ENCODE measurements at regions not wholly inside any gene's neighbourhood (a gene's known extent, or its start where the extent isn't known, plus 50 kb on each side); places are given as distances from the start of the nearest gene placed in this dataset.

- POLR2A ChIA-PET (ENCODE audit: partially characterized antibody): no interaction called here
- FAIRE-seq: no peak
Measured at GRCh38 chr7:47154791-47155190, 427.1 kb downstream of the TNS3 start.

More at GRCh38 chr7:47154791-47155190, 427.1 kb downstream of the TNS3 start:
- no peak overlapping the region for H2AFZ ChIP-seq (ENCODE audit: low read length)
- no peak overlapping the region for H2BK5ac ChIP-seq (ENCODE audit: low read depth, low read length)
- no peak overlapping the region for H3K23ac ChIP-seq (ENCODE audit: insufficient read length)
- H4K5ac ChIP-seq (ENCODE audit: insufficient read length, low read depth, low read length): no peak overlapping the region
- WGBS, 2 experiments (ENCODE audit: extremely low coverage in 1 of 2, insufficient coverage in 1 of 2, insufficient read length in 1 of 2, insufficient replicate concordance in 2 of 2, low coverage in 1 of 2, low lambda C conversion rate in 2 of 2, missing lambda C conversion rate in 1 of 2): 90% methylated on average over 3 of the region's 3 CpGs; no CpG with 5 or more reads in 1 of the 2 experiments
- H3K14ac ChIP-seq (ENCODE audit: insufficient read length): no peak overlapping the region
- no peak overlapping the region for H3K56ac ChIP-seq (replicated peaks; ENCODE audit: insufficient read length, low read depth, low read length)
- H3K4me1 ChIP-seq (replicated peaks in 1 of 4; ENCODE audit: control insufficient read depth in 3 of 4, insufficient read depth in 4 of 4, low read length in 3 of 4): peaks cover 0 to 3% (median 0%) of the 10 kb centered on the region in 4 experiments; a peak in 2 of 7 replicates
- no peak overlapping the region for H4K91ac ChIP-seq (replicated peaks; ENCODE audit: insufficient read length, low read length)
- no peak overlapping the region for H2BK120ac ChIP-seq (replicated peaks; ENCODE audit: low read depth, low read length)
- no peak overlapping the region for H2BK15ac ChIP-seq (ENCODE audit: low read length)
- H3K79me1 ChIP-seq (ENCODE audit: low read depth, low read length): no peaks in the 10 kb centered on the region
- H4K20me1 ChIP-seq (replicated peaks in 1 of 2; ENCODE audit: control insufficient read depth in 1 of 2, insufficient read depth in 2 of 2, low read length in 2 of 2): no peaks in the 10 kb centered on the region
- H2AK5ac ChIP-seq (ENCODE audit: low read depth, low read length): no peak overlapping the region
- no peak for DNase-seq (ENCODE audit: low read depth in 1 of 2, low spot score in 2 of 2)
- no peak overlapping the region for H3K4me2 ChIP-seq (ENCODE audit: insufficient read depth in 1 of 2, low read depth in 2 of 2, low read length in 2 of 2)
- H3K9ac ChIP-seq (replicated peaks in 1 of 4; ENCODE audit: extremely low read depth in 1 of 4, low read depth in 3 of 4, low read length in 3 of 4): no peak overlapping the region
- no peak overlapping the region for H4K8ac ChIP-seq (ENCODE audit: extremely low read depth, insufficient read depth, low read length)
- CTCF ChIA-PET (ENCODE audit: partially characterized antibody): interaction anchor here (1.3 to 2.0 kb wide), 2 partner anchors 14 to 16 kb away, joined by 4 read pairs; no protein-coding TSS in a partner anchor
- H3K9me3 ChIP-seq (ENCODE audit: insufficient read depth in 2 of 2, low read depth in 1 of 2, low read length in 1 of 2): peaks cover 3 to 7% of the 10 kb centered on the region in 2 experiments; a peak in 2 of 4 replicates
- no peaks in the 10 kb centered on the region for H3K23me2 ChIP-seq (ENCODE audit: low read depth, low read length)
- H3K27ac ChIP-seq (ENCODE audit: low read depth, low read length): no peak overlapping the region
- no peak for TF ChIP-seq TEAD4 (IDR thresholded peaks at IDR 0.05; ENCODE audit: low read depth, low read length)
- no peak for TF ChIP-seq EP300 (IDR thresholded peaks at IDR 0.05; ENCODE audit: borderline replicate concordance in 1 of 2, low read depth in 2 of 2, low read length in 2 of 2)
- no peak for TF ChIP-seq KDM4A (IDR thresholded peaks at IDR 0.05; ENCODE audit: low read depth, low read length, severe bottlenecking)
- TF ChIP-seq HDAC6 (IDR thresholded peaks at IDR 0.05; ENCODE audit: low read depth, low read length): no peak
- TF ChIP-seq BACH1 (IDR thresholded peaks at IDR 0.05; ENCODE audit: low read length): no peak
- no peak for TF ChIP-seq SP1 (IDR thresholded peaks at IDR 0.05; ENCODE audit: low read depth, low read length)
- H3K18ac ChIP-seq (ENCODE audit: extremely low read depth, low read length): no peak overlapping the region
- no peak overlapping the region for H2BK20ac ChIP-seq (ENCODE audit: low read length)
- no peaks in the 10 kb centered on the region for H3K27me3 ChIP-seq (replicated peaks in 1 of 4; ENCODE audit: control insufficient read depth in 3 of 4, extremely low read depth in 1 of 4, insufficient read depth in 3 of 4, low read length in 3 of 4)
- no peaks in the 10 kb centered on the region for H3K36me3 ChIP-seq (ENCODE audit: control insufficient read depth in 2 of 4, insufficient read depth in 4 of 4, low read length in 3 of 4)
- no peak overlapping the region for H3K4ac ChIP-seq (replicated peaks; ENCODE audit: insufficient read length, low read depth, low read length)
- no peak overlapping the region for H2BK12ac ChIP-seq (ENCODE audit: low read depth, low read length)
- no peaks in the 10 kb centered on the region for H3K79me2 ChIP-seq (ENCODE audit: control insufficient read depth in 1 of 2, insufficient read depth in 2 of 2, low read length in 2 of 2)
- no peak overlapping the region for H3K4me3 ChIP-seq (ENCODE audit: extremely low read depth in 1 of 4, insufficient read depth in 2 of 4, low read depth in 3 of 4, low read length in 4 of 4)

Data from H1 (cell line).